HepG2 (cell line): ENCODE measurements at regions not wholly inside any gene's neighbourhood (a gene's known extent, or its start where the extent isn't known, plus 50 kb on each side); places are given as distances from the start of the nearest gene placed in this dataset.

Source experiments
- ATAC-seq: fragments of 200-7000 bp; cut with Tn5 transposase; 3 replicates; pipeline ENCODE4 v1.9.1; 2020; ENCODE audit warnings: mild to moderate bottlenecking, moderate library complexity
- BruUV-seq: library from RNA; stranded (reverse); fragments of 400-500 nt; replicated peaks from 2 replicates; lab custom pipeline; 2021; lab: Mats Ljungman, UMichigan
- CTCF ChIA-PET: fragments of 300-600 bp; formaldehyde crosslinking; extraction: SDS; loops from one replicate; lab custom pipeline; 2021; ENCODE audit warnings: low total read pairs, inconsistent platforms, low intra/inter-chr PET ratio; lab: Yijun Ruan, JAX
- POLR2A ChIA-PET: fragments of 350-600 bp; sonication (Branson Sonifier 250); formaldehyde crosslinking; loops from one replicate; lab custom pipeline; 2020; ENCODE audit warnings: antibody characterized with exemption, inconsistent platforms; lab: Yijun Ruan, JAX
- DNase-seq: peaks from one replicate; pipeline ENCODE4 v3.0.0-alpha.2; 2015; ENCODE audit warnings: low spot score
- FAIRE-seq: peaks from 3 replicates; lab custom pipeline; 2011; peaks lifted over from hg19 to GRCh38; lab: Jason Lieb, UNC
- H2AFZ ChIP-seq: one replicate; pipeline ENCODE4 v1.6.1; 2011; ENCODE audit warnings: low read length, inconsistent platforms
- H3K27ac ChIP-seq: fragments of 300-600 bp; 3 replicates; pipeline ENCODE4 v1.8.0; 2011; ENCODE audit warnings: mixed run types, mild to moderate bottlenecking, mixed read lengths, low read length, inconsistent platforms; ENCODE audit not compliant: insufficient read depth; ENCODE audit errors: extremely low read length
- H3K27me3 ChIP-seq, 2 experiments: fragments of 200-600 bp in 1 of 2; 2 replicates in 1 of 2; 3 replicates in 1 of 2; pipeline versions ENCODE4 v1.6.0 to v1.8.0; 2011; ENCODE audit warnings: low read length in 2 of 2, mild to moderate bottlenecking in 2 of 2, moderate library complexity in 2 of 2, inconsistent platforms in 1 of 2; ENCODE audit not compliant: insufficient read depth in 2 of 2, control insufficient read depth in 1 of 2
- H3K36me3 ChIP-seq, 2 experiments: fragments of 200-600 bp in 1 of 2; replicated peaks in 1 of 2; 2 replicates in 1 of 2; 3 replicates in 1 of 2; pipeline versions ENCODE4 v1.5.1 to v1.8.0; 2011; ENCODE audit warnings: low read length in 2 of 2, inconsistent platforms in 1 of 2; ENCODE audit not compliant: insufficient read depth in 2 of 2, control insufficient read depth in 1 of 2
- H3K4me1 ChIP-seq: 2 replicates; pipeline ENCODE4 v1.5.1; 2012; ENCODE audit warnings: low read length, inconsistent platforms; ENCODE audit not compliant: insufficient read depth
- H3K4me2 ChIP-seq: 2 replicates; pipeline ENCODE4 v1.6.0; 2011; ENCODE audit warnings: low read depth, low read length, inconsistent platforms
- H3K4me3 ChIP-seq, 3 experiments: fragments of 200-600 bp in 1 of 3; sonication (generic), shearing (Covaris generic) in 1 of 3; replicated peaks in 1 of 3; 2 replicates each; pipeline ENCODE4 v1.5.1; 2011 to 2016; ENCODE audit warnings: low read length in 3 of 3, inconsistent platforms in 2 of 3, low read depth in 2 of 3, mild to moderate bottlenecking in 2 of 3, control low read depth in 1 of 3, mixed read lengths in 1 of 3; ENCODE audit not compliant: insufficient read depth in 1 of 3
- H3K79me2 ChIP-seq: one replicate; pipeline ENCODE4 v1.6.1; 2011; ENCODE audit warnings: low read length, inconsistent platforms; ENCODE audit not compliant: insufficient read depth
- H3K9ac ChIP-seq: 2 replicates; pipeline ENCODE4 v1.6.0; 2011; ENCODE audit warnings: mild to moderate bottlenecking, low read depth, low read length, inconsistent platforms; ENCODE audit not compliant: insufficient read depth
- H3K9me3 ChIP-seq: 2 replicates; pipeline ENCODE4 v1.5.1; 2012; ENCODE audit warnings: mild to moderate bottlenecking, low read length
- H4K20me1 ChIP-seq: 2 replicates; pipeline ENCODE4 v1.6.0; 2011; ENCODE audit warnings: inconsistent platforms, mild to moderate bottlenecking, low read length, moderate library complexity; ENCODE audit not compliant: insufficient read depth
- CEBPB ChIP-seq: IDR thresholded peaks from 2 replicates; pipeline ENCODE4 v1.6.1; 2011; ENCODE audit warnings: low read depth, low read length, improper control_type of control experiment, borderline replicate concordance
- CREB1 ChIP-seq, 2 experiments: fragments of 450-650 bp in 1 of 2; IDR thresholded peaks; 2 replicates each; pipeline ENCODE4 v1.6.1; 2016 to 2017; ENCODE audit warnings: control low read depth in 1 of 2, mild to moderate bottlenecking in 1 of 2, missing compliant biosample characterization in 1 of 2, missing genetic modification characterization in 1 of 2
- GMEB2 ChIP-seq: IDR thresholded peaks from 2 replicates; pipeline ENCODE4 v1.6.1; 2016; ENCODE audit warnings: missing biosample characterization, missing genetic modification reagents, low read depth
- HIC2 ChIP-seq: sonication (generic); formaldehyde crosslinking; IDR thresholded peaks from 2 replicates; pipeline ENCODE4 v1.9.0; 2022; ENCODE audit warnings: low read depth, missing genetic modification reagents
- KDM2A ChIP-seq: sonication (generic); formaldehyde crosslinking; IDR thresholded peaks from 2 replicates; pipeline ENCODE4 v1.4.0; 2020; ENCODE audit warnings: low read depth, missing genetic modification reagents, borderline replicate concordance
- SALL1 ChIP-seq: sonication (generic); formaldehyde crosslinking; IDR thresholded peaks from 2 replicates; pipeline ENCODE4 v1.8.0; 2022; ENCODE audit warnings: mild to moderate bottlenecking, missing genetic modification reagents
- THAP11 ChIP-seq: IDR thresholded peaks from 2 replicates; pipeline ENCODE4 v1.6.1; 2016; ENCODE audit warnings: missing biosample characterization, missing genetic modification reagents
- YEATS4 ChIP-seq: sonication (generic); formaldehyde crosslinking; IDR thresholded peaks from 2 replicates; pipeline ENCODE4 v1.4.0; 2020; ENCODE audit warnings: missing genetic modification reagents, borderline replicate concordance
- ZMYM4 ChIP-seq: sonication (generic); formaldehyde crosslinking; IDR thresholded peaks from 2 replicates; pipeline ENCODE4 v1.8.1; 2023; ENCODE audit warnings: mild to moderate bottlenecking, missing genetic modification reagents
- ZNF510 ChIP-seq: sonication (generic); formaldehyde crosslinking; IDR thresholded peaks from 2 replicates; pipeline ENCODE4 v1.4.0; 2020; ENCODE audit warnings: low read depth, mild to moderate bottlenecking, missing genetic modification reagents
- ZNF674 ChIP-seq: sonication (generic); formaldehyde crosslinking; IDR thresholded peaks from 2 replicates; pipeline ENCODE4 v1.5.0; 2020; ENCODE audit warnings: low read depth, mild to moderate bottlenecking, missing genetic modification reagents
- WGBS: methylation state at CpG from one replicate; pipeline ENCODE4 v1.1.6; 2017; ENCODE audit warnings: low lambda C conversion rate; 5-methylcytosine and 5-hydroxymethylcytosine counted together
- in situ Hi-C: cut with HindIII; loops from 2 replicates; pipeline ENCODE4 v1.10.0; 2017; ENCODE audit warnings: low pct_unique_long_range_greater_than_20kb; ENCODE audit not compliant: extremely low pct_ligation_motif_present
- intact Hi-C: fragments of 100-400 bp; cut with micrococcal nuclease; formaldehyde crosslinking; loops from one replicate; pipeline ENCODE4 v1.10.0; 2022; ENCODE audit not compliant: unreplicated experiment
- TF ChIP-seq, protein P1 (sequence below): sonication (generic); formaldehyde crosslinking; IDR thresholded peaks from 2 replicates; pipeline ENCODE4 v1.5.1; 2020; ENCODE audit warnings: mild to moderate bottlenecking, missing genetic modification reagents

- no peaks in the 10 kb centered on the region for H3K9me3 ChIP-seq
- no peak overlapping the region for H3K4me3 ChIP-seq
- H3K4me1 ChIP-seq = no peaks in the 10 kb centered on the region
- H3K79me2 ChIP-seq = no peaks in the 10 kb centered on the region
- in situ Hi-C loops (no loop called here), intact Hi-C loops (loop anchor here (2.0 kb wide), 1 partner anchor 29 kb away; no protein-coding TSS in a partner anchor)
- H4K20me1 ChIP-seq = no peaks in the 10 kb centered on the region
- H3K27ac ChIP-seq = no peak overlapping the region
- H3K4me2 ChIP-seq = no peak overlapping the region
- CTCF ChIA-PET = no interaction called here
- FAIRE-seq (no peak), DNase-seq (no peak), ATAC-seq (no peak)
- no TSS peak for BruUV-seq
- 0% methylated on average over 1 of the region's 1 CpG for WGBS
- H3K9ac ChIP-seq = no peak overlapping the region
- H2AFZ ChIP-seq = no peak overlapping the region
- POLR2A ChIA-PET = no interaction called here
- TF ChIP-seq ZNF674 (CRISPR knock-in tag) = no peak
- TF ChIP-seq ZMYM4 (CRISPR knock-in tag) = no peak
- TF ChIP-seq KDM2A = no peak
- no peak for TF ChIP-seq YEATS4 (CRISPR knock-in tag)
- TF ChIP-seq HIC2 = no peak
- no peak for TF ChIP-seq ZNF510 (CRISPR knock-in tag)
- H3K27me3 ChIP-seq = no peaks in the 10 kb centered on the region
- H3K36me3 ChIP-seq = no peaks in the 10 kb centered on the region
Measured at GRCh38 chrX:99445336-99445735, 964.7 kb downstream of the PCDH19 start.

- in situ Hi-C loops = no loop called here
- Histone ChIP-seq H2AFZ (no peak overlapping the region), H3K79me2 (no peaks in the 10 kb centered on the region), H3K4me2 (no peak overlapping the region), H3K27ac (no peak overlapping the region), H3K4me3 (no peak overlapping the region), H3K4me1 (no peaks in the 10 kb centered on the region), H4K20me1 (no peaks in the 10 kb centered on the region), H3K27me3 (no peaks in the 10 kb centered on the region), H3K9ac (no peak overlapping the region), H3K9me3 (no peaks in the 10 kb centered on the region), H3K36me3 (no peaks in the 10 kb centered on the region)
- FAIRE-seq (no peak), ATAC-seq (no peak), DNase-seq (no peak)
- CTCF ChIA-PET = no interaction called here
- POLR2A ChIA-PET = no interaction called here
- intact Hi-C loops = no loop called here
- TF ChIP-seq GMEB2 (CRISPR knock-in tag) (no peak), THAP11 (no peak), CREB1 (IDR thresholded peaks at IDR 0.05) (no peak), CREB1 (CRISPR knock-in tag; IDR thresholded peaks at IDR 0.05) (no peak), CEBPB (no peak), SALL1 (no peak)
- TF ChIP-seq, protein P1, sequence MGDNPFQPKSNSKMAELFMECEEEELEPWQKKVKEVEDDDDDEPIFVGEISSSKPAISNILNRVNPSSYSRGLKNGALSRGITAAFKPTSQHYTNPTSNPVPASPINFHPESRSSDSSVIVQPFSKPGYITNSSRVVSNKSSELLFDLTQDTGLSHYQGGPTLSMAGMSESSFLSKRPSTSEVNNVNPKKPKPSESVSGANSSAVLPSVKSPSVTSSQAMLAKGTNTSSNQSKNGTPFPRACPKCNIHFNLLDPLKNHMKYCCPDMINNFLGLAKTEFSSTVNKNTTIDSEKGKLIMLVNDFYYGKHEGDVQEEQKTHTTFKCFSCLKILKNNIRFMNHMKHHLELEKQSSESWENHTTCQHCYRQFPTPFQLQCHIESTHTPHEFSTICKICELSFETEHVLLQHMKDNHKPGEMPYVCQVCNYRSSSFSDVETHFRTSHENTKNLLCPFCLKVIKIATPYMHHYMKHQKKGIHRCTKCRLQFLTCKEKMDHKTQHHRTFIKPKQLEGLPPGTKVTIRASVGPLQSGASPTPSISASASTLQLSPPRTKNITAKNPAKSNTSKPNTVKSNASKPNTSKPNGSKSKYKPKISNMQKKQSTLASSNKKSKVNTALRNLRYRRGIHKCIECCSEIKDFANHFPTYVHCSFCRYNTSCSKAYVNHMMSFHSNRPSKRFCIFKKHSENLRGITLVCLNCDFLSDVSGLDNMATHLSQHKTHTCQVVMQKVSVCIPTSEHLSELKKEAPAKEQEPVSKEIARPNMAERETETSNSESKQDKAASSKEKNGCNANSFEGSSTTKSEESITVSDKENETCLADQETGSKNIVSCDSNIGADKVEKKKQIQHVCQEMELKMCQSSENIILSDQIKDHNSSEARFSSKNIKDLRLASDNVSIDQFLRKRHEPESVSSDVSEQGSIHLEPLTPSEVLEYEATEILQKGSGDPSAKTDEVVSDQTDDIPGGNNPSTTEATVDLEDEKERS = no peak
- BruUV-seq = no TSS peak
Measured at GRCh38 chrX:99421796-99422195, 988.3 kb downstream of the PCDH19 start.
